Suprapubic skin (tissue), 4 donors: ENCODE measurements at regions not wholly inside any gene's neighbourhood (a gene's known extent, or its start where the extent isn't known, plus 50 kb on each side); places are given as distances from the start of the nearest gene placed in this dataset.

ENCODE experiments used
- CTCF ChIP-seq, 2 donors: fragments of 200-600 bp in 1 of 2; fragments of 450-650 bp in 1 of 2; sonication (generic) in 1 of 2; IDR thresholded peaks; one replicate each; pipeline ENCODE4 v1.5.1; 2016 to 2019; ENCODE audit warnings: antibody characterized with exemption in 2 of 2, mild to moderate bottlenecking in 1 of 2, moderate library complexity in 1 of 2
- EP300 ChIP-seq: sonication (generic); formaldehyde crosslinking; IDR thresholded peaks from one replicate; pipeline ENCODE4 v1.6.1; 2017; ENCODE audit warnings: antibody characterized with exemption
- POLR2A ChIP-seq, 2 donors: fragments of 450-650 bp; IDR thresholded peaks; one replicate each; pipeline ENCODE4 v1.6.1; 2017; ENCODE audit warnings: antibody characterized with exemption in 2 of 2, mild to moderate bottlenecking in 2 of 2, moderate library complexity in 2 of 2
- POLR2AphosphoS5 ChIP-seq, 3 donors: sonication (generic); formaldehyde crosslinking; IDR thresholded peaks; one replicate each; pipeline ENCODE4 v1.6.1; 2017; ENCODE audit warnings: antibody characterized with exemption in 3 of 3

GRCh38 chrX:39204945-39205344 lies 403.7 kb downstream of the MID1IP1 start:
- TF ChIP-seq CTCF (IDR thresholded peaks at IDR 0.05): no peak
- TF ChIP-seq POLR2AphosphoS5 (IDR thresholded peaks at IDR 0.05): no peak
- TF ChIP-seq EP300: no peak
- no peak for TF ChIP-seq POLR2A (IDR thresholded peaks at IDR 0.05)
